K562 (cell line): ENCODE measurements at regions not wholly inside any gene's neighbourhood (a gene's known extent, or its start where the extent isn't known, plus 50 kb on each side); places are given as distances from the start of the nearest gene placed in this dataset.

ENCODE experiments used
- ATAC-seq: fragments of 200-7000 bp; cut with Tn5 transposase; 3 replicates; pipeline ENCODE4 v1.9.1; 2020; ENCODE audit warnings: moderate library complexity
- BruUV-seq: library from RNA; stranded (reverse); fragments of 400-500 nt; replicated peaks from 2 replicates; lab custom pipeline; 2021; lab: Mats Ljungman, UMichigan
- CTCF ChIA-PET: fragments of 300-600 bp; formaldehyde crosslinking; extraction: SDS; loops from one replicate; lab custom pipeline; 2021; ENCODE audit warnings: low intra/inter-chr PET ratio; lab: Yijun Ruan, JAX
- POLR2A ChIA-PET: fragments of 300-600, 350-650 bp; sonication (Branson Sonifier 250); formaldehyde crosslinking; extraction: SDS; loops from one replicate; lab custom pipeline; 2021; ENCODE audit warnings: antibody characterized with exemption, inconsistent platforms; lab: Yijun Ruan, JAX
- DNase-seq, 4 experiments: peaks; one replicate each; pipeline versions ENCODE4 v3.0.0 to v3.0.0-alpha.2; 2011 to 2018; ENCODE audit warnings: low spot score in 3 of 4, mixed read lengths in 3 of 4; ENCODE audit errors: extremely low read depth in 1 of 4
- FAIRE-seq: peaks from 2 replicates; lab custom pipeline; 2011; peaks lifted over from hg19 to GRCh38; lab: Jason Lieb, UNC
- H2AFZ ChIP-seq: 2 replicates; pipeline ENCODE4 v1.6.0; 2011; ENCODE audit warnings: low read depth, low read length, control low read depth, inconsistent platforms
- H3K27ac ChIP-seq: fragments of 200-600 bp; 3 replicates; pipeline ENCODE4 v1.8.0; 2011; ENCODE audit warnings: low read depth, mild to moderate bottlenecking, control low read depth, inconsistent platforms, low read length, moderate library complexity, mixed read lengths; ENCODE audit errors: extremely low read depth
- H3K27me3 ChIP-seq, 2 experiments: fragments of 300-600 bp in 1 of 2; 2 replicates in 1 of 2; 3 replicates in 1 of 2; pipeline versions ENCODE4 v1.6.0 to v1.8.0; 2011; ENCODE audit warnings: inconsistent platforms in 2 of 2, low read length in 2 of 2, mild to moderate bottlenecking in 1 of 2, mixed read lengths in 1 of 2, moderate library complexity in 1 of 2; ENCODE audit not compliant: control insufficient read depth in 2 of 2, insufficient read depth in 2 of 2
- H3K36me3 ChIP-seq: fragments of 300-600 bp; 3 replicates; pipeline ENCODE4 v1.8.0; 2011; ENCODE audit warnings: mild to moderate bottlenecking, low read length, inconsistent platforms; ENCODE audit not compliant: control insufficient read depth, insufficient read depth
- H3K4me1 ChIP-seq, 2 experiments: fragments of 200-600 bp in 1 of 2; replicated peaks in 1 of 2; 2 replicates in 1 of 2; 3 replicates in 1 of 2; pipeline versions ENCODE4 v1.5.1 to v1.8.0; 2011; ENCODE audit warnings: inconsistent platforms in 2 of 2, low read length in 2 of 2, mild to moderate bottlenecking in 1 of 2, mixed read lengths in 1 of 2, moderate library complexity in 1 of 2; ENCODE audit not compliant: control insufficient read depth in 2 of 2, insufficient read depth in 2 of 2
- H3K4me2 ChIP-seq: 2 replicates; pipeline ENCODE4 v1.6.1; 2011; ENCODE audit warnings: low read length, control low read depth, inconsistent platforms, mixed read lengths; ENCODE audit not compliant: insufficient read depth
- H3K4me3 ChIP-seq: fragments of 200-600 bp; sonication (generic), shearing (Covaris generic); 2 replicates; pipeline ENCODE4 v1.5.1; 2016; ENCODE audit warnings: control low read depth, inconsistent platforms
- H3K79me2 ChIP-seq: fragments of 200-600 bp; 3 replicates; pipeline ENCODE4 v1.8.0; 2011; ENCODE audit warnings: low read length, inconsistent platforms; ENCODE audit not compliant: control insufficient read depth, insufficient read depth
- H3K9ac ChIP-seq, 2 experiments: 2 replicates each; pipeline versions ENCODE4 v1.6.0 to v1.6.1; 2011; ENCODE audit warnings: low read depth in 2 of 2, low read length in 2 of 2, control low read depth in 1 of 2, inconsistent platforms in 1 of 2, mild to moderate bottlenecking in 1 of 2, mixed read lengths in 1 of 2; ENCODE audit not compliant: insufficient read depth in 1 of 2
- H3K9me1 ChIP-seq: one replicate; pipeline ENCODE4 v1.6.0; 2011; ENCODE audit warnings: inconsistent platforms, mild to moderate bottlenecking, low read length, moderate library complexity; ENCODE audit not compliant: control insufficient read depth, insufficient read depth
- H3K9me3 ChIP-seq: replicated peaks from 2 replicates; pipeline ENCODE4 v1.5.1; 2011; ENCODE audit warnings: low read depth, low read length, inconsistent platforms; ENCODE audit not compliant: control insufficient read depth, insufficient read depth
- H4K20me1 ChIP-seq: replicated peaks from 2 replicates; pipeline ENCODE4 v1.6.1; 2011; ENCODE audit warnings: low read length, inconsistent platforms, mixed read lengths; ENCODE audit not compliant: control insufficient read depth, insufficient read depth
- ARID4B ChIP-seq: sonication (generic); formaldehyde crosslinking; IDR thresholded peaks from 2 replicates; pipeline ENCODE4 v1.8.0; 2022; ENCODE audit warnings: mild to moderate bottlenecking, missing genetic modification reagents
- CBX2 ChIP-seq: fragments of 200-600 bp; sonication (generic); IDR thresholded peaks from one replicate; pipeline ENCODE4 v1.6.1; 2012; ENCODE audit warnings: mild to moderate bottlenecking, low read length, inconsistent platforms; ENCODE audit not compliant: insufficient read depth, poor library complexity, severe bottlenecking
- CHD1 ChIP-seq: fragments of 200-600 bp; sonication (generic); IDR thresholded peaks from one replicate; pipeline ENCODE4 v1.6.1; 2012; ENCODE audit warnings: mild to moderate bottlenecking, moderate library complexity, low read length, inconsistent platforms
- DLX4 ChIP-seq: fragments of 250-450 bp; sonication (Bioruptor Pico); IDR thresholded peaks from 2 replicates; pipeline ENCODE4 v1.6.1; 2021; ENCODE audit warnings: mild to moderate bottlenecking
- KDM4B ChIP-seq, 2 experiments: fragments of 450-650 bp in 1 of 2; sonication (generic) in 1 of 2; IDR thresholded peaks; 2 replicates each; pipeline ENCODE4 v1.6.1; 2016 to 2017; ENCODE audit warnings: borderline replicate concordance in 2 of 2, antibody characterized with exemption in 1 of 2, low read depth in 1 of 2, mild to moderate bottlenecking in 1 of 2
- MAFF ChIP-seq: IDR thresholded peaks from 2 replicates; pipeline ENCODE4 v1.6.1; 2012; ENCODE audit warnings: low read length, improper control_type of control experiment
- NFRKB ChIP-seq: fragments of 450-650 bp; IDR thresholded peaks from 2 replicates; pipeline ENCODE4 v1.6.1; 2016; ENCODE audit warnings: low read depth
- NR3C1 ChIP-seq: sonication (generic); formaldehyde crosslinking; IDR thresholded peaks from 2 replicates; pipeline ENCODE4 v1.8.1; 2022; ENCODE audit warnings: missing genetic modification reagents
- PHTF2 ChIP-seq: fragments of 250-450 bp; sonication (Bioruptor Pico); IDR thresholded peaks from 2 replicates; pipeline ENCODE4 v1.5.0; 2021; ENCODE audit warnings: mild to moderate bottlenecking
- RBM39 ChIP-seq: fragments of 200-400 bp; formaldehyde crosslinking; optimal IDR thresholded peaks from 2 replicates; pipeline ENCODE3; 2018; ENCODE audit warnings: low read depth, low read length
- RUNX1 ChIP-seq: sonication (generic); IDR thresholded peaks from 2 replicates; pipeline ENCODE4 v1.6.1; 2016; ENCODE audit warnings: antibody characterized with exemption, low read depth
- TFAP4 ChIP-seq: sonication (generic); formaldehyde crosslinking; IDR thresholded peaks from 2 replicates; pipeline ENCODE4 v1.8.0; 2022; ENCODE audit warnings: missing genetic modification reagents, mild to moderate bottlenecking, moderate library complexity, borderline replicate concordance
- ZNF41 ChIP-seq: fragments of 250-450 bp; sonication (Bioruptor Pico); conservative IDR thresholded peaks from 2 replicates; pipeline ENCODE4 v1.4.0; 2020; ENCODE audit warnings: mild to moderate bottlenecking
- ZNF445 ChIP-seq: fragments of 250-450 bp; sonication (Bioruptor Pico); IDR thresholded peaks from 2 replicates; pipeline ENCODE4 v1.4.0; 2020; ENCODE audit warnings: low read depth, mild to moderate bottlenecking, moderate library complexity
- ZNF586 ChIP-seq: fragments of 450-650 bp; formaldehyde crosslinking; conservative IDR thresholded peaks from 2 replicates; pipeline ENCODE4 v1.4.0; 2020; ENCODE audit warnings: mild to moderate bottlenecking, moderate library complexity
- in situ Hi-C: fragments of 300-500 bp; cut with MboI; formaldehyde crosslinking; loops from 4 replicates; pipeline ENCODE4 v1.15.0; 2018; ENCODE audit warnings: inconsistent platforms, mixed read lengths
- intact Hi-C: fragments of 100-400 bp; cut with micrococcal nuclease; formaldehyde crosslinking; loops from 2 replicates; pipeline ENCODE4 v1.14.2; 2022

GRCh38 chr2:57386305-57386704 is 660.3 kb upstream of the VRK2 start:
- Histone ChIP-seq H2AFZ (no peak overlapping the region), H3K4me3 (no peak overlapping the region), H3K4me2 (no peak overlapping the region), H3K79me2 (no peaks in the 10 kb centered on the region), H3K27me3 (no peaks in the 10 kb centered on the region), H4K20me1 (no peaks in the 10 kb centered on the region), H3K9me3 (no peaks in the 10 kb centered on the region), H3K9me1 (no peaks in the 10 kb centered on the region), H3K4me1 (no peaks in the 10 kb centered on the region), H3K9ac (no peak overlapping the region)
- ChIA-PET POLR2A (no interaction called here), CTCF (no interaction called here)
- no TSS peak for BruUV-seq
- ATAC-seq (no peak), FAIRE-seq (no peak)
- intact Hi-C loops (no loop called here), in situ Hi-C loops (no loop called here)
- TF ChIP-seq ZNF41 (CRISPR knock-in tag) (no peak), MAFF (no peak), PHTF2 (no peak), ZNF445 (CRISPR knock-in tag) (no peak), CHD1 (no peak), ZNF586 (CRISPR knock-in tag) (no peak), RUNX1 (no peak), NFRKB (no peak), DLX4 (CRISPR knock-in tag) (no peak), KDM4B (IDR thresholded peaks at IDR 0.05; ENCODE audit: borderline replicate concordance in 2 of 2, low read depth in 1 of 2) (no peak), NR3C1 (no peak), TFAP4 (CRISPR knock-in tag) (no peak), CBX2 (no peak), RBM39 (no peak), ARID4B (CRISPR knock-in tag) (no peak)
- TF ChIP-seq, all 486 proteins: peak for 0
- Histone ChIP-seq H3K36me3 (no peaks in the 10 kb centered on the region), H3K27ac (no peak overlapping the region)
- DNase-seq = no peak
